Coronary artery (tissue), 2 donors: ENCODE measurements at regions not wholly inside any gene's neighbourhood (a gene's known extent, or its start where the extent isn't known, plus 50 kb on each side); places are given as distances from the start of the nearest gene placed in this dataset.

ENCODE experiments used
- DNase-seq: peaks from one replicate; pipeline ENCODE4 v3.0.0-alpha.2; 2017; ENCODE audit warnings: low spot score
- H3K27ac ChIP-seq, 2 donors: fragments of 200-600 bp; sonication (generic); one replicate each; pipeline ENCODE4 v1.5.1; 2016 to 2019
- H3K4me3 ChIP-seq: fragments of 200-600 bp; sonication (generic); 2 replicates; pipeline ENCODE4 v1.5.1; 2016; ENCODE audit warnings: mild to moderate bottlenecking, moderate library complexity
- TF ChIP-seq, protein P1 (sequence below): fragments of 200-600 bp; sonication (generic); IDR thresholded peaks from one replicate; pipeline ENCODE4 v1.5.1; 2019; ENCODE audit warnings: antibody characterized with exemption

DNA sequence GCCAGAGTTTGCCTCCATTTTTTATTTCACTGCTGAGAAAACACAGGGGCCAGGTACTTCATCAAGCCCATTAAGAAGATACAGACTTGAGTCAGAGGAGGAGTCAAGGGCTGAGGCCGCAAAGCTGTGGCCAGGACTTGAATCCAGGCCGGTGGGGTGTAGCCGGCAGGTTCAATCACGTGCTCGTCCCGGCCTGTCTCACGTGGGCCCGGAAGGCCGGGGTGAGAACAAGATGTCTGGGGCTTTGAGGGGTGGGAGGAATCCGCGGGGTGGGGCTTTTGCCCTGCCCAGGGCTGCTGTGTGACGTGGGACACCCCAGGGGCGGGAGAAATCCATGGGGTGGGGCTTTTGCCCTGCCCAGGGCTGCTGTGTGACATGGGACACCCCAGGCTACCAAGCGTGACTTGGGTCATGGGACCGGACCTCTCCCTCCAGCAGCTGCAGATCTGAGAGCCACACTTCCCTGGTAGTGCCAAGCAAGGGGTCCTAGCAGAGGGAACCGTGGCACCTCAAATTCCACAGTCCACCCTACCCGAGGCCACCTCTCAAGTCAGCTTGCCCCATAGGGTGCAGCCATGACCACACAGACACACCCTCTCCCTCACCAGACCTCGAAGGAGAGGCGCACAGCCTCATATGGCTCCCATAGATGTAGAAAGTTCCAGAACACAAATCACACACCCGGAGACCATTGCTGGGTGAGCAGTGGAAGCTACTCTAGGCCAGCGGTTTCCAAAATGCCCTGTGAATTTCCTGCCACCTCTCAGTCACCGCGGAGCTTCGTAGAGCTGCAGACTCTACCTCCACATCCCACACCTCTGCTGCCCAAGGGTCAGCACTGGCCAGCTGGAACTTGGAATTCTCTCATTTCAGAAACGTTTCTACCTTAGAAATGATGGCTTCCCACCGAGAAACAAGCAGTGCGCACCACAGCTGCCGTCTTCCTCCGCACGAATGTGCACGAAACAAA, 156.1 kb downstream of the DLL1 start:
- Histone ChIP-seq H3K4me3 (no peak overlapping the region), H3K27ac (no peak overlapping the region)
- TF ChIP-seq, protein P1, sequence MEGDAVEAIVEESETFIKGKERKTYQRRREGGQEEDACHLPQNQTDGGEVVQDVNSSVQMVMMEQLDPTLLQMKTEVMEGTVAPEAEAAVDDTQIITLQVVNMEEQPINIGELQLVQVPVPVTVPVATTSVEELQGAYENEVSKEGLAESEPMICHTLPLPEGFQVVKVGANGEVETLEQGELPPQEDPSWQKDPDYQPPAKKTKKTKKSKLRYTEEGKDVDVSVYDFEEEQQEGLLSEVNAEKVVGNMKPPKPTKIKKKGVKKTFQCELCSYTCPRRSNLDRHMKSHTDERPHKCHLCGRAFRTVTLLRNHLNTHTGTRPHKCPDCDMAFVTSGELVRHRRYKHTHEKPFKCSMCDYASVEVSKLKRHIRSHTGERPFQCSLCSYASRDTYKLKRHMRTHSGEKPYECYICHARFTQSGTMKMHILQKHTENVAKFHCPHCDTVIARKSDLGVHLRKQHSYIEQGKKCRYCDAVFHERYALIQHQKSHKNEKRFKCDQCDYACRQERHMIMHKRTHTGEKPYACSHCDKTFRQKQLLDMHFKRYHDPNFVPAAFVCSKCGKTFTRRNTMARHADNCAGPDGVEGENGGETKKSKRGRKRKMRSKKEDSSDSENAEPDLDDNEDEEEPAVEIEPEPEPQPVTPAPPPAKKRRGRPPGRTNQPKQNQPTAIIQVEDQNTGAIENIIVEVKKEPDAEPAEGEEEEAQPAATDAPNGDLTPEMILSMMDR = no peak
- peak; percentile 65 for DNase-seq

DNA sequence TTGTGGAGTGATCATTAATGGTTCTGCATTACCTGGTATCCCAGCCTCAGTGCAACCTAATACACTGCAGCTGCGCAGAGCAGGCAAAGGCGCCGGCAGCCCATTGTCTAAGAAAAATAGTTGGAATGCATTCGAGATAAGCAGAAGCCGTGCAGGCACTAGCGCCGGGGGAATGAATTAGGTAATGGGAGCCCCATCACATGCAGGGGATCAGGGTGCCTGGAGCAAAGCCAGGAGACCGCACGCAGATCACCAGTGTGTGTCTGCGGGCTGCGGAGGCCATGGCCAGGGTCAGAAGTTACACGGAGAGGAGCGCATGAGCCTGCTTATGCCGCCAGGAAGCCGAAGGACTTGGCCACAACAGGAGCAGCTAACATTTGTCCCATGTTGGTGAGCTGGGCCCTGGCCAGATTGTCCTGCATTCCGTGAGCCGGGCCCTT, 156.8 kb downstream of the DLL1 start:
- TF ChIP-seq, protein P1 = no peak
- H3K4me3 ChIP-seq = no peak overlapping the region
- no peak overlapping the region for H3K27ac ChIP-seq
- peak; percentile 12 for DNase-seq

DNA sequence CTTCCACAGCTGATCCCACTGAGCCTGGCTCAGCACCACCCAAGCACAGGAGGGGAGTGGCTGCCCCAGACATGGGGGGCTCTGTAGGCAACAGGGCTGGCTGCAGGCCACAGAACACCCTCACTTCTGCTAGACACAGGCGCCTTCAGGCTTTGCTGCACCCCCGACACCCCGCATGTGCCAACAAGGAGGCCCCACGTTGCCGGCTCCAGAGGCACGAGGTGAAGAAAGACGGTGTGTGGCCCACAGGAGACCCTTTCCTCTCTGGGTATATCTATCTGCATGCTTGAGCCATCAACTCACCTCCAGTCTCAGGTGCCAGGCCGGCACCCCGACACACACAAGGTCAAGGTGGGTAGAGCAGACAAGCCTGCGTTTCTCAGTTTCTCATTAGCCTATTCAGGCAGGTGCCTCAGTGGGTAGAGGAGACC, 158.3 kb downstream of the DLL1 start:
- DNase-seq = no peak
- TF ChIP-seq, protein P1 = no peak
- Histone ChIP-seq H3K4me3 (no peak overlapping the region), H3K27ac (no peak overlapping the region)

DNA sequence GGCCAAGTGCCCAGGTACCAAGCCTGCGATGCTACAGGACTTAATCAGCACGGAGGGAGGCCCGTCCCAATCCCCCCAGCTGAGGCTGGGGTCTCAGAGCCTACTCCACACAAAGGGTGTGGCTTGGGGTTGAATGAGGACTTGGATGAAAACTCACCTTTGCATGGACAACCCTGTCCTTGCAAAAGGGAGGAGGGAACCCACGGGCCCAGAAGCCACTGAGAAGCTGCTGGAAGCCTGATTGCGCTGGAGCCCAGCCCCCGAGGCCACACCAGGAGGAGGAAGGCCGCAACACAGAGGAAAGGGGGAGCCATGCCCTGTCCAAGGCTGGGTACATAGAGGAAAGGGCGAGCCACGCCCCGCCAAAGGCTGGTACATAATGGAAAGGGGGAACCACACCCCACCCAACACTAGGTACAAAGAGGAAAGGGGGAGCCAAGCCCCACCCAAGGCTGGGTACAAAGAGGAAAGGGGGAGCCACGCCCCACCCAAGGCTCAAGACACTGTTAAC, 158.8 kb downstream of the DLL1 start:
- peak; percentile 65 for DNase-seq
- no peak overlapping the region for H3K27ac ChIP-seq
- H3K4me3 ChIP-seq = no peak overlapping the region
- TF ChIP-seq, protein P1 = no peak

DNA sequence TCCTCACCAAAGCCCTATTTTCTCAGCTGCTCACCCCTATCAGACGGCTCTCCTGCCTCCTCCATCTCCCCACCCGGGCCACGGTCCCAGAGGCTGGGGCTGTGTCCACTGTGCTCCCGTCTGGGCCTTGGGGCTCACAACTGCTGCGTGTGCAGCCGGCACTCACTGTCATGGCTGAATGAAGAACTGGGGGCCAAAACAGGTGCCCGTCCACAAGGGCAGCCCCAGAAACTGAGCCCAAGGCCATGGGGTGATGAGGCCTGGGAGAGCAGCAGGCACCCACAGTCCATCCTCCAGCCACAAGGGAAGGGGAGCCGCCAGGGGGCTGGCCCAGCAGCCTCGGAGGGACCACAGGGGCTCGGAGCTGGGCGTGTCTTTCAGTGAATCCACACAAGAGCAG, 159.5 kb downstream of the DLL1 start:
- peak; percentile 50 for DNase-seq
- no peak overlapping the region for H3K4me3 ChIP-seq
- TF ChIP-seq, protein P1 = no peak
- no peak overlapping the region for H3K27ac ChIP-seq

DNA sequence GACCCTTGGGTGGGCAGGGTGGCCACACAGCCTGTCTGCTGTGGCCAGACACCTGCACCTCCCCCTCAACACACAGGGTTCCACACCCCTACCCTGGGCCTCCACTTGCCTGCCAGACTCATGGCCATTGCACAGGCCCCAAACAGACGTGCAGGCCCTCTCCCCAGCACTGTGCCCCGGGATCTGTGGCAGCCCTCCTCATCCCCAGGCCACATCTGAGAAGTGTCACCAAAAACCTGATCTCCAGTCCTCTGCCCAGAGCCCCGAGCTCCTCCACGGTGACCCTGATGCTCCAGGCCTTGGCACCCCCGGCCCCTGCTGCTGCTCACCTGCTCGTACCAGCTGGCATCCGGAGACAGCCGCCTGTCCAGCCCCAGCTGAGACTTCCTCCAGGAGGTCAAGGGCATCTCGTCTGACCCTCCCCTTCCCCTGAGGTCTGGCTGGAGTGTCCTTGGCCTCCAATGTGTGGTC, 160.1 kb downstream of the DLL1 start:
- peak; percentile 62 for DNase-seq

More for the DNA sequence above, 160.1 kb downstream of the DLL1 start:
- TF ChIP-seq, protein P1 = no peak
- Histone ChIP-seq H3K27ac (no peak overlapping the region), H3K4me3 (no peak overlapping the region)
